NCI-H748 (cell line): ENCODE measurements at regions not wholly inside any gene's neighbourhood (a gene's known extent, or its start where the extent isn't known, plus 50 kb on each side); places are given as distances from the start of the nearest gene placed in this dataset.
"Not testable (repeated sequence)": the region's sequence is repeated elsewhere in the genome, so short reads cannot be mapped to it uniquely, and the experiment has no call there.

Source experiments
- DNase-seq: peaks from one replicate; lab custom pipeline; 2025; ENCODE audit not compliant: unreplicated experiment; lab: John Stamatoyannopoulos, UW

GRCh38 chr2:65969161-65969560, 465.8 kb upstream of the MEIS1 start:
- no peak for DNase-seq

GRCh38 chr2:65963303-65963702, 471.6 kb upstream of the MEIS1 start:
- DNase-seq: not testable (repeated sequence)

- no peak for DNase-seq
These were observed 474.0 kb upstream of the MEIS1 start for GRCh38 chr2:65960953-65961352.

- no peak for DNase-seq
These were observed 477.0 kb upstream of the MEIS1 start for GRCh38 chr2:65957886-65958285.

- DNase-seq: no peak
These were observed 477.5 kb upstream of the MEIS1 start for GRCh38 chr2:65957454-65957853.

GRCh38 chr2:65955259-65955658, 479.7 kb upstream of the MEIS1 start:
- no peak for DNase-seq

GRCh38 chr2:65952966-65953761, 481.8 kb upstream of the MEIS1 start:
- no peak for DNase-seq

- DNase-seq: no peak
These were observed 490.7 kb upstream of the MEIS1 start for GRCh38 chr2:65944213-65944612.

- DNase-seq: no peak
These were observed 491.7 kb upstream of the MEIS1 start for GRCh38 chr2:65943099-65943786.

- DNase-seq: no peak
These were observed 494.1 kb upstream of the MEIS1 start for GRCh38 chr2:65940856-65941255.

- peak; percentile 85 for DNase-seq
These were observed 495.2 kb upstream of the MEIS1 start for GRCh38 chr2:65939687-65940086.

GRCh38 chr2:65937379-65938160, 497.4 kb upstream of the MEIS1 start:
- no peak for DNase-seq

- no peak for DNase-seq
These were observed 499.8 kb upstream of the MEIS1 start for GRCh38 chr2:65934992-65935629.

GRCh38 chr2:65932571-65932970, 500.2 kb upstream of the SPRED2 start:
- DNase-seq: no peak

- no peak for DNase-seq
These were observed 498.7 kb upstream of the SPRED2 start for GRCh38 chr2:65931056-65931455.

- no peak for DNase-seq
These were observed 497.9 kb upstream of the SPRED2 start for GRCh38 chr2:65930259-65930658.

GRCh38 chr2:65929664-65930063, 497.3 kb upstream of the SPRED2 start:
- DNase-seq: not testable (repeated sequence)

GRCh38 chr2:65922794-65923193, 490.4 kb upstream of the SPRED2 start:
- no peak for DNase-seq

GRCh38 chr2:65922030-65922429, 489.6 kb upstream of the SPRED2 start:
- DNase-seq: no peak

GRCh38 chr2:65921116-65921515, 488.7 kb upstream of the SPRED2 start:
- no peak for DNase-seq

- no peak for DNase-seq
These were observed 488.3 kb upstream of the SPRED2 start for GRCh38 chr2:65920659-65921058.
